ENCODE measurements at regions not wholly inside any gene's neighbourhood (a gene's known extent, or its start where the extent isn't known, plus 50 kb on each side); places are given as distances from the start of the nearest gene placed in this dataset.

GRCh38 chr5:63050916-63051315 is 472.3 kb downstream of the LRRC70 start:
- CTCF ChIA-PET, result no interaction called here
- TF ChIP-seq, protein P1, sequence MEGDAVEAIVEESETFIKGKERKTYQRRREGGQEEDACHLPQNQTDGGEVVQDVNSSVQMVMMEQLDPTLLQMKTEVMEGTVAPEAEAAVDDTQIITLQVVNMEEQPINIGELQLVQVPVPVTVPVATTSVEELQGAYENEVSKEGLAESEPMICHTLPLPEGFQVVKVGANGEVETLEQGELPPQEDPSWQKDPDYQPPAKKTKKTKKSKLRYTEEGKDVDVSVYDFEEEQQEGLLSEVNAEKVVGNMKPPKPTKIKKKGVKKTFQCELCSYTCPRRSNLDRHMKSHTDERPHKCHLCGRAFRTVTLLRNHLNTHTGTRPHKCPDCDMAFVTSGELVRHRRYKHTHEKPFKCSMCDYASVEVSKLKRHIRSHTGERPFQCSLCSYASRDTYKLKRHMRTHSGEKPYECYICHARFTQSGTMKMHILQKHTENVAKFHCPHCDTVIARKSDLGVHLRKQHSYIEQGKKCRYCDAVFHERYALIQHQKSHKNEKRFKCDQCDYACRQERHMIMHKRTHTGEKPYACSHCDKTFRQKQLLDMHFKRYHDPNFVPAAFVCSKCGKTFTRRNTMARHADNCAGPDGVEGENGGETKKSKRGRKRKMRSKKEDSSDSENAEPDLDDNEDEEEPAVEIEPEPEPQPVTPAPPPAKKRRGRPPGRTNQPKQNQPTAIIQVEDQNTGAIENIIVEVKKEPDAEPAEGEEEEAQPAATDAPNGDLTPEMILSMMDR (IDR thresholded peaks at IDR 0.05; ENCODE audit: unreplicated experiment), result no peak
- no TSS peak for BruUV-seq (replicated peaks)
- Mint-ChIP-seq H3K27me3 (ENCODE audit: unreplicated experiment) (no peaks in the 10 kb centered on the region), H3K27ac (ENCODE audit: unreplicated experiment) (peak overlapping the region; percentile 20), H3K9me3 (ENCODE audit: low read depth, unreplicated experiment) (no peaks in the 10 kb centered on the region), H3K36me3 (ENCODE audit: insufficient read depth, unreplicated experiment) (peaks cover 13% of the 10 kb centered on the region), H3K4me1 (ENCODE audit: low read depth, unreplicated experiment) (peaks cover 50% of the 10 kb centered on the region), H3K4me3 (ENCODE audit: low read depth, unreplicated experiment) (no peak overlapping the region)
- DNase-seq, result no peak
- intact Hi-C loops (cut with micrococcal nuclease; ENCODE audit: unreplicated experiment), result loop anchor here (10.0 kb wide), 1 partner anchor 214 kb away; no protein-coding TSS in a partner anchor

GRCh38 chr5:63049935-63050334 is 471.3 kb downstream of the LRRC70 start:
- H3K4me1 Mint-ChIP-seq (ENCODE audit: low read depth, unreplicated experiment), result peaks cover 40% of the 10 kb centered on the region
- H3K36me3 Mint-ChIP-seq (ENCODE audit: insufficient read depth, unreplicated experiment), result peaks cover 4% of the 10 kb centered on the region
- TF ChIP-seq, protein P1 (IDR thresholded peaks at IDR 0.05; ENCODE audit: unreplicated experiment), result no peak
- no peak for DNase-seq
- no peaks in the 10 kb centered on the region for H3K27me3 Mint-ChIP-seq (ENCODE audit: unreplicated experiment)
- BruUV-seq (replicated peaks), result no TSS peak
- intact Hi-C loops (cut with micrococcal nuclease; ENCODE audit: unreplicated experiment), result loop anchor here (10.0 kb wide), 1 partner anchor 215 kb away; no protein-coding TSS in a partner anchor
- no peaks in the 10 kb centered on the region for H3K9me3 Mint-ChIP-seq (ENCODE audit: low read depth, unreplicated experiment)
- H3K4me3 Mint-ChIP-seq (ENCODE audit: low read depth, unreplicated experiment), result no peak overlapping the region
- H3K27ac Mint-ChIP-seq (ENCODE audit: unreplicated experiment), result no peak overlapping the region
- CTCF ChIA-PET, result no interaction called here

GRCh38 chr5:63043792-63044191 is 465.2 kb downstream of the LRRC70 start:
- TF ChIP-seq, protein P1 (IDR thresholded peaks at IDR 0.05; ENCODE audit: unreplicated experiment), result no peak
- Mint-ChIP-seq H3K36me3 (ENCODE audit: insufficient read depth, unreplicated experiment) (no peaks in the 10 kb centered on the region), H3K27ac (ENCODE audit: unreplicated experiment) (no peak overlapping the region), H3K9me3 (ENCODE audit: low read depth, unreplicated experiment) (no peaks in the 10 kb centered on the region), H3K4me3 (ENCODE audit: low read depth, unreplicated experiment) (no peak overlapping the region), H3K27me3 (ENCODE audit: unreplicated experiment) (no peaks in the 10 kb centered on the region), H3K4me1 (ENCODE audit: low read depth, unreplicated experiment) (no peaks in the 10 kb centered on the region)
- CTCF ChIA-PET, result no interaction called here
- intact Hi-C loops (cut with micrococcal nuclease; ENCODE audit: unreplicated experiment), result no loop called here
- no TSS peak for BruUV-seq (replicated peaks)
- DNase-seq, result no peak

GRCh38 chr5:63032343-63032742 is 453.7 kb downstream of the LRRC70 start:
- Mint-ChIP-seq H3K27me3 (ENCODE audit: unreplicated experiment) (no peaks in the 10 kb centered on the region), H3K36me3 (ENCODE audit: insufficient read depth, unreplicated experiment) (no peaks in the 10 kb centered on the region), H3K4me3 (ENCODE audit: low read depth, unreplicated experiment) (no peak overlapping the region), H3K4me1 (ENCODE audit: low read depth, unreplicated experiment) (no peaks in the 10 kb centered on the region), H3K27ac (ENCODE audit: unreplicated experiment) (no peak overlapping the region), H3K9me3 (ENCODE audit: low read depth, unreplicated experiment) (peaks cover 12% of the 10 kb centered on the region)
- TF ChIP-seq, protein P1 (IDR thresholded peaks at IDR 0.05; ENCODE audit: unreplicated experiment), result no peak
- intact Hi-C loops (cut with micrococcal nuclease; ENCODE audit: unreplicated experiment), result no loop called here
- no TSS peak for BruUV-seq (replicated peaks)
- CTCF ChIA-PET, result no interaction called here
- no peak for DNase-seq

Data from Calu3 (cell line).